ENCODE measurements at regions not wholly inside any gene's neighbourhood (a gene's known extent, or its start where the extent isn't known, plus 50 kb on each side); places are given as distances from the start of the nearest gene placed in this dataset.

GRCh38 chr16:85173981-85174751 is 61.9 kb upstream of the CIBAR2 start:
- no peak overlapping the region for H3K4me3 ChIP-seq
- 39% methylated on average over 16 of the region's 16 CpGs for WGBS (ENCODE audit: low lambda C conversion rate, missing lambda C conversion rate)
- H3K79me2 ChIP-seq: peaks cover 89% of the 10 kb centered on the region
- H3K27me3 ChIP-seq: no peaks in the 10 kb centered on the region
- H3K27ac ChIP-seq: peak overlapping the region; percentile 87
- H2AFZ ChIP-seq: no peak overlapping the region
- H3K9me2 ChIP-seq (replicated peaks; ENCODE audit: insufficient read depth): no peaks in the 10 kb centered on the region
- peak overlapping the region; percentile 85 for H3K4me2 ChIP-seq
- no peaks in the 10 kb centered on the region for H3K9me3 ChIP-seq (ENCODE audit: low read depth)
- TF ChIP-seq EZH2phosphoT487 (IDR thresholded peaks at IDR 0.05; ENCODE audit: low read depth, severe bottlenecking, unreplicated experiment) (no peak), EZH2 (IDR thresholded peaks at IDR 0.05; ENCODE audit: borderline replicate concordance) (no peak), CTCF (IDR thresholded peaks at IDR 0.05; ENCODE audit: poor library complexity) (no peak)
- H3K36me3 ChIP-seq (replicated peaks; ENCODE audit: insufficient read depth, low read depth): no peaks in the 10 kb centered on the region
- DNase-seq (ENCODE audit: low spot score): peak; percentile 80
- H4K20me1 ChIP-seq (ENCODE audit: insufficient read depth, poor library complexity, severe bottlenecking): peaks cover 31% of the 10 kb centered on the region
- peaks cover 50% of the 10 kb centered on the region for H3K4me1 ChIP-seq (ENCODE audit: insufficient read depth)

- no peak overlapping the region for H2AFZ ChIP-seq
- 81% methylated on average over 26 of the region's 26 CpGs for WGBS (ENCODE audit: low lambda C conversion rate, missing lambda C conversion rate)
- H3K36me3 ChIP-seq (replicated peaks; ENCODE audit: insufficient read depth, low read depth): no peaks in the 10 kb centered on the region
- H3K4me1 ChIP-seq (ENCODE audit: insufficient read depth): peaks cover 49% of the 10 kb centered on the region
- peaks cover 40% of the 10 kb centered on the region for H4K20me1 ChIP-seq (ENCODE audit: insufficient read depth, poor library complexity, severe bottlenecking)
- DNase-seq (ENCODE audit: low spot score): no peak
- no peaks in the 10 kb centered on the region for H3K9me3 ChIP-seq (ENCODE audit: low read depth)
- TF ChIP-seq EZH2 (IDR thresholded peaks at IDR 0.05; ENCODE audit: borderline replicate concordance) (no peak), CTCF (IDR thresholded peaks at IDR 0.05; ENCODE audit: poor library complexity) (no peak), EZH2phosphoT487 (IDR thresholded peaks at IDR 0.05; ENCODE audit: low read depth, severe bottlenecking, unreplicated experiment) (no peak)
- H3K27ac ChIP-seq: peak overlapping the region; percentile 87
- peaks cover 94% of the 10 kb centered on the region for H3K79me2 ChIP-seq
- peak overlapping the region; percentile 85 for H3K4me2 ChIP-seq
- no peaks in the 10 kb centered on the region for H3K9me2 ChIP-seq (replicated peaks; ENCODE audit: insufficient read depth)
- no peak overlapping the region for H3K4me3 ChIP-seq
- no peaks in the 10 kb centered on the region for H3K27me3 ChIP-seq
Observed at GRCh38 chr16:85174871-85175723, 62.8 kb upstream of the CIBAR2 start.

GRCh38 chr16:85175724-85176233 is 63.5 kb upstream of the CIBAR2 start:
- Histone ChIP-seq H3K27ac (no peak overlapping the region), H3K4me1 (ENCODE audit: insufficient read depth) (peaks cover 43% of the 10 kb centered on the region), H3K9me2 (replicated peaks; ENCODE audit: insufficient read depth) (no peaks in the 10 kb centered on the region), H3K4me3 (no peak overlapping the region), H3K4me2 (no peak overlapping the region), H3K9me3 (ENCODE audit: low read depth) (no peaks in the 10 kb centered on the region), H3K27me3 (no peaks in the 10 kb centered on the region), H3K36me3 (replicated peaks; ENCODE audit: insufficient read depth, low read depth) (no peaks in the 10 kb centered on the region), H3K79me2 (peaks cover 94% of the 10 kb centered on the region), H2AFZ (no peak overlapping the region), H4K20me1 (ENCODE audit: insufficient read depth, poor library complexity, severe bottlenecking) (peaks cover 44% of the 10 kb centered on the region)
- DNase-seq (ENCODE audit: low spot score): no peak
- no peak for TF ChIP-seq CTCF (IDR thresholded peaks at IDR 0.05; ENCODE audit: poor library complexity)
- no peak for TF ChIP-seq EZH2 (IDR thresholded peaks at IDR 0.05; ENCODE audit: borderline replicate concordance)
- TF ChIP-seq EZH2phosphoT487 (IDR thresholded peaks at IDR 0.05; ENCODE audit: low read depth, severe bottlenecking, unreplicated experiment): no peak
- WGBS (ENCODE audit: low lambda C conversion rate, missing lambda C conversion rate): 91% methylated on average over 10 of the region's 10 CpGs

All from hepatocyte (in vitro differentiated cells).